ENCODE measurements at regions not wholly inside any gene's neighbourhood (a gene's known extent, or its start where the extent isn't known, plus 50 kb on each side); places are given as distances from the start of the nearest gene placed in this dataset.

DNA sequence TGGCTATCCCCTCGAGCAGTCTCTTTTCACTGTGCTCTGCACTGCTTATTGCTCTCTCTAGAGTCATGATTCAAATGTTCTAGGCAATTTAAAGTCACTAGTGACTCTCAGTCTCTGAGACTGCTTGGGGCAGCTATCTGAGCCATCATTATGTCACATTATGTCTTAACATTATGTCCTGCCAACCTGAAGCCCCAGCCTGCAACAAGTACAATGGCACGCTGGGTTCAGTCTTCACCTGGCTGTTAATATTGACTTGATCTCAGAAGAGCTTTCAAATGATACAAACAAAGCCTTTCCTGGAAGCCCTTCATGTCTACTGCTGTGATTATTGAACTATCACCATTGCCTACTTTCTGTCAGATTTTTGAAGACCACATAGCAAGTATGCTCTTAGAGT lies 128.1 kb upstream of the GRM7 start:
- Histone ChIP-seq H3K9ac (ENCODE audit: low read length in 5 of 5) (no peak overlapping the region), H3K27ac (ENCODE audit: low read depth, low read length) (no peak overlapping the region), H3K27me3 (ENCODE audit: control insufficient read depth in 5 of 5, insufficient read depth in 4 of 5, low read length in 5 of 5) (no peaks in the 10 kb centered on the region), H3K4me1 (ENCODE audit: control insufficient read depth in 5 of 5, insufficient read depth in 5 of 5, low read length in 5 of 5) (no peaks in the 10 kb centered on the region), H3K36me3 (ENCODE audit: control insufficient read depth in 5 of 5, insufficient read depth in 5 of 5, low read length in 5 of 5) (no peaks in the 10 kb centered on the region), H3K4me3 (ENCODE audit: low read depth in 1 of 5, low read length in 5 of 5) (no peak overlapping the region), H3K9me3 (ENCODE audit: control insufficient read depth in 5 of 5, low read length in 5 of 5) (no peaks in the 10 kb centered on the region)

DNA sequence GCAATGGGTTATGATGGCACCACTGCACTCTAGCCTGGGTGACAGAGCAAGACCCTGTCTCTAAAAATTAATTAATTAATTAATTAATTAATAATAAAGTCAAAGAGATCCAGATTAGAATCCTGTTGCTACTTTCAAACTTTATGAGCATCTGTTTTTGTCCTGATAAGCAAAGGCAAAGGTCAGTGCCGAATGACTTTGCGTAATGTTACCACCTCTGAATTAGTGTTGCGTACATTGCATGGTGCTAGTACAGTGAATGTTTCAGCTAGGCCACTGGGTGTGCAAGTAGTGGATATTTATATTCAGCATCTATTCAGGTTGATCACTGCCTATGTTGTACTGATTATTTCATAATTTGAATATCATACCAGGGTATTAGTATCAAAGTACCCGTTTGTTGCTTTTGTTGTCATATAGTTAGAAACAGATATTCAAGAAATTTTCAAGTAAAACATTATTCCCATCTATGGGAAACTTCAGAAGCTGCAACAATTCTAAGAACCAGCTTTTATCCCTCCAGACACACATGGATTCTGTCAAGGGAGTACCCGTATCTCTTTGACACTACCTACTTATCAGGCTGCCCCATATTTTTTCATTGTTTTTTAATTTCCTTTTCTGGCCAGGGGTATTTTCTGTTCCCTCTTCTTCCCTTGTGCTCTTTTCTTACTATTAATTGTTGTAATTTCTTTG lies 127.1 kb upstream of the GRM7 start:
- Histone ChIP-seq H3K9ac (ENCODE audit: low read length in 5 of 5) (no peak overlapping the region), H3K9me3 (ENCODE audit: control insufficient read depth in 5 of 5, low read length in 5 of 5) (no peaks in the 10 kb centered on the region), H3K4me3 (ENCODE audit: low read depth in 1 of 5, low read length in 5 of 5) (no peak overlapping the region), H3K27me3 (ENCODE audit: control insufficient read depth in 5 of 5, insufficient read depth in 4 of 5, low read length in 5 of 5) (no peaks in the 10 kb centered on the region), H3K36me3 (ENCODE audit: control insufficient read depth in 5 of 5, insufficient read depth in 5 of 5, low read length in 5 of 5) (no peaks in the 10 kb centered on the region), H3K27ac (ENCODE audit: low read depth, low read length) (no peak overlapping the region), H3K4me1 (ENCODE audit: control insufficient read depth in 5 of 5, insufficient read depth in 5 of 5, low read length in 5 of 5) (no peaks in the 10 kb centered on the region)

DNA sequence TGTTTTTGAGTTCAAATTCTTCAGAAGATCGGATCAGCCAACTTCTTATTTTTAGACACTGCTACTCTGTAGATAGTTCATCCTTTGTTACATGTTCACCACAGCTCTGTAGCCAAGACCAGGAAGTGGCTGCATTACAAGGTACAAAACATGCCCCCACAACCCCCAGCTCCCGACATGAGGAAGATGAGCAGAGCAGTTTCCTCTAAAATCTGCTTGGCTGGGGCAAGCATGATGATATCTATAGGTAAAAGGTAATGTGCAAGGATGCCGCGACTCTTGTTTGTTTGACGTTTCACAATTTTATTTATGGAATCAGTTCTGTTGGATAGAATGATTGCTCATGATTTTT lies 126.5 kb upstream of the GRM7 start:
- Histone ChIP-seq H3K4me3 (ENCODE audit: low read depth in 1 of 5, low read length in 5 of 5) (no peak overlapping the region), H3K9me3 (ENCODE audit: control insufficient read depth in 5 of 5, low read length in 5 of 5) (no peaks in the 10 kb centered on the region), H3K9ac (ENCODE audit: low read length in 5 of 5) (no peak overlapping the region), H3K36me3 (ENCODE audit: control insufficient read depth in 5 of 5, insufficient read depth in 5 of 5, low read length in 5 of 5) (no peaks in the 10 kb centered on the region), H3K27ac (ENCODE audit: low read depth, low read length) (no peak overlapping the region), H3K27me3 (ENCODE audit: control insufficient read depth in 5 of 5, insufficient read depth in 4 of 5, low read length in 5 of 5) (no peaks in the 10 kb centered on the region), H3K4me1 (ENCODE audit: control insufficient read depth in 5 of 5, insufficient read depth in 5 of 5, low read length in 5 of 5) (no peaks in the 10 kb centered on the region)

DNA sequence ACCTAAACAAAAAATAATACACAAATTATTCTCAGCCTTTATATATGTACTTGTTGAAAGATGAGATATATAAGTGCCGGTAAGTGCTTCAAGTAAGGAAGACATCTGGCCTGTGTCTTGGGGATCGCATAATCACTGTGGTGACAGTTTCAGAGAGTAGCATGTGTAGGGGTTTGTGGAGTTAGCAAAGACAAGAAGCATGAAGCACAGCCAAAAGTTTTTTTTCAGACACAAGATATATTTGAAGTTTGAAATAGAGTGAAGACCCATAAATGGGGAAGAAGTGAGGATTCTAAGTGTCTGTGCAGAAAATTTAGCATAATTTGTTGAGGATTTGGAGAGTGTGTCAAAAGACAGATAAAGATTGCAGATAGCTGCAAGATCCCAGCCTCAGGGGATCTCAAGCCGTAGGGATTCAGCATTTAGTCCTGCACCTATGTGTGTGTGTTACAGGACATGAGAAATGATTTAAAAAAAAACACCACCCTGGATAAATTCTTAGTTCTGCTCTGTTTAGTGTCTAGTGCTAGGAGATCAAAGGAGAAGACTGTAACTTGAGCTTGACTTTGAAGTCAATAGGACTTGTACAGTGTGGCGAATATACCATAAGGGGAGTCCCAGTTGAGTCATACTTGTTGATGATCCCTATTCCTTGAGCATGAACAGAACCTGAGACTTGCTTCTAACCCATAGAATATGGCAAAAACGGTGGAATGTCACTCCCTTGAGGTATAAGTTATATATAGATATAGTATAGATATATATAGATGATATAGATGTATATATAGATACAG lies 123.9 kb upstream of the GRM7 start:
- Histone ChIP-seq H3K27ac (ENCODE audit: low read depth, low read length) (no peak overlapping the region), H3K9ac (ENCODE audit: low read length in 5 of 5) (no peak overlapping the region), H3K4me1 (ENCODE audit: control insufficient read depth in 5 of 5, insufficient read depth in 5 of 5, low read length in 5 of 5) (no peaks in the 10 kb centered on the region), H3K36me3 (ENCODE audit: control insufficient read depth in 5 of 5, insufficient read depth in 5 of 5, low read length in 5 of 5) (no peaks in the 10 kb centered on the region), H3K27me3 (ENCODE audit: control insufficient read depth in 5 of 5, insufficient read depth in 4 of 5, low read length in 5 of 5) (no peaks in the 10 kb centered on the region), H3K9me3 (ENCODE audit: control insufficient read depth in 5 of 5, low read length in 5 of 5) (no peaks in the 10 kb centered on the region), H3K4me3 (ENCODE audit: low read depth in 1 of 5, low read length in 5 of 5) (no peak overlapping the region)

DNA sequence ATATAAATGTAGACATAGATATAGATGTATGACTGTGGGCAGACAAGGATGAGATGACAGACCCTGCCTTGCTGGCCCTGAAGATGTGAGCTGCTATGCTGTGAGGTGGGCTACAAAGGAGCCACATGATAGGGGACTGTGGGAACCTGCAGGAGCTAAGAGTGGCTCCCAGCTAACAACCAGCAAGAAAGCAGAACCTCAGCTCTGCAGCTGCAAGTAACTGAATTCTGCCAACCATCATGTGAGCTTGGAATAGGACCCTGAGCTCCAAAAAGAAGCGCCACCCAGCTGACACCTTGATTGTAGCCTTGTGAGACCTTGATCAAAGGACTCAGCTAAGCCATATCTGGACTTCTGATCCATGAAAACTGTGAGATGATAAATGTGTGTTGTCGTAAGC lies 123.3 kb upstream of the GRM7 start:
- Histone ChIP-seq H3K36me3 (ENCODE audit: control insufficient read depth in 5 of 5, insufficient read depth in 5 of 5, low read length in 5 of 5) (no peaks in the 10 kb centered on the region), H3K27ac (ENCODE audit: low read depth, low read length) (no peak overlapping the region), H3K4me1 (ENCODE audit: control insufficient read depth in 5 of 5, insufficient read depth in 5 of 5, low read length in 5 of 5) (no peaks in the 10 kb centered on the region), H3K4me3 (ENCODE audit: low read depth in 1 of 5, low read length in 5 of 5) (no peak overlapping the region), H3K9me3 (ENCODE audit: control insufficient read depth in 5 of 5, low read length in 5 of 5) (peaks cover 0 to 2% (median 0%) of the 10 kb centered on the region in 5 donors), H3K9ac (ENCODE audit: low read length in 5 of 5) (no peak overlapping the region), H3K27me3 (ENCODE audit: control insufficient read depth in 5 of 5, insufficient read depth in 4 of 5, low read length in 5 of 5) (peaks cover 0 to 2% (median 0%) of the 10 kb centered on the region in 5 donors)

DNA sequence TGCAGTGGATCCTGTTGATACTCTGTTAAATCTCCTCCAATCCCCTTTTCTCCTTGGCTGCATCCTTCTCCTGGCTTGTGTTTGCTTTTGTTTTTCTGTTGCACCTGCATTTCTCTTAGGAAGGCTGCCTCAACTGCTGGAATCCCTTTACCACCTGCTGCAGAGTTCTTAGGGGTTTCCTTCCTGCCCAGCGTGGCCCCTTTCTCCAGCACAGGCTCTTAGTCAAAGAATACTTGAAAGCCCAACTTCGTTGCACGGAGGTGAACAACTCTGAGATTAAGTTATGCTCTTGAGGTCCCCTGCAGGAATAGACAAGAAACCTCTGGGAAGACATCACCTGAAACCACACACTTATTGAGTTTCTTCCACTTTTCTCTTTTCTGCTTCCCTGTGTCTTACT lies 121.6 kb upstream of the GRM7 start:
- no peak overlapping the region for H3K4me3 ChIP-seq (ENCODE audit: low read depth in 1 of 5, low read length in 5 of 5)
- no peaks in the 10 kb centered on the region for H3K36me3 ChIP-seq (ENCODE audit: control insufficient read depth in 5 of 5, insufficient read depth in 5 of 5, low read length in 5 of 5)

DNA sequence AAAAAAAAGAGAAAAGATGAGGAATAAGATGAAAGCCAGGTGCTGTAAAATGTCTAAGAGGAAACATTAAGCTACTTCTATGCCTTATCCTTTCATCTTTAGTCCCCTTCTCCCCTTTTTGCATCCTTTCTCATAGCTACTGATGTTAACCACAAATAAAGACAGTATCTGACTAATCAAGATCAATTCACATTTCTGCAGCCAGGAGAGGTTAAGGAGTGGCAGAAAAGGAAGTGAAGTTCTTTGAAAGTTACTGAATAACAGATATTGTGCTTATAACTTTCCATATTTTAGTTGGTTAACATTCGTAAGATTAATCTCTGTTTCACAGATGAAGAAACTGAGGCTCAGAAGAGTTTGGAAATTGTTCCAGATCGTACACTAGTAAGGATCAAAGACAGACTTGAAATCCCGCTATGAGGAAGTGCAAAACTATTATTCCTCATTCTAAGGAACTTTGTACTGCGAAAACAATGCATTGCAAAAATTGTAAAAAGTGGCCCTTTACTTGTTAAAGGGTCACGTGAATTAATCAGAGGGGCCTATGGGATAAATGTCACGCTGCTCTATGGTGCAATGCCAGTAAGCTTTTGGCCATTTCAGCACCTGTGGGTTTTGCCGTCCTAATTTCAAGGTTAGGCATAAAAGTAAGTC lies 117.7 kb upstream of the GRM7 start:
- H3K4me1 ChIP-seq (ENCODE audit: control insufficient read depth in 5 of 5, insufficient read depth in 5 of 5, low read length in 5 of 5): no peaks in the 10 kb centered on the region
- H3K9ac ChIP-seq (ENCODE audit: low read length in 5 of 5): no peak overlapping the region
- H3K36me3 ChIP-seq (ENCODE audit: control insufficient read depth in 5 of 5, insufficient read depth in 5 of 5, low read length in 5 of 5): no peaks in the 10 kb centered on the region
- no peak overlapping the region for H3K4me3 ChIP-seq (ENCODE audit: low read depth in 1 of 5, low read length in 5 of 5)
- H3K9me3 ChIP-seq (ENCODE audit: control insufficient read depth in 5 of 5, low read length in 5 of 5): peaks cover 0 to 3% (median 0%) of the 10 kb centered on the region in 5 donors
- no peak overlapping the region for H3K27ac ChIP-seq (ENCODE audit: low read depth, low read length)
- peaks cover 0 to 2% (median 0%) of the 10 kb centered on the region in 5 donors for H3K27me3 ChIP-seq (ENCODE audit: control insufficient read depth in 5 of 5, insufficient read depth in 4 of 5, low read length in 5 of 5)

More for the DNA sequence above, 121.6 kb upstream of the GRM7 start:
- Histone ChIP-seq H3K9me3 (ENCODE audit: control insufficient read depth in 5 of 5, low read length in 5 of 5) (peaks cover 0 to 2% (median 0%) of the 10 kb centered on the region in 5 donors), H3K27me3 (ENCODE audit: control insufficient read depth in 5 of 5, insufficient read depth in 4 of 5, low read length in 5 of 5) (peaks cover 0 to 2% (median 0%) of the 10 kb centered on the region in 5 donors), H3K27ac (ENCODE audit: low read depth, low read length) (no peak overlapping the region), H3K4me1 (ENCODE audit: control insufficient read depth in 5 of 5, insufficient read depth in 5 of 5, low read length in 5 of 5) (no peaks in the 10 kb centered on the region), H3K9ac (ENCODE audit: low read length in 5 of 5) (no peak overlapping the region)

DNA sequence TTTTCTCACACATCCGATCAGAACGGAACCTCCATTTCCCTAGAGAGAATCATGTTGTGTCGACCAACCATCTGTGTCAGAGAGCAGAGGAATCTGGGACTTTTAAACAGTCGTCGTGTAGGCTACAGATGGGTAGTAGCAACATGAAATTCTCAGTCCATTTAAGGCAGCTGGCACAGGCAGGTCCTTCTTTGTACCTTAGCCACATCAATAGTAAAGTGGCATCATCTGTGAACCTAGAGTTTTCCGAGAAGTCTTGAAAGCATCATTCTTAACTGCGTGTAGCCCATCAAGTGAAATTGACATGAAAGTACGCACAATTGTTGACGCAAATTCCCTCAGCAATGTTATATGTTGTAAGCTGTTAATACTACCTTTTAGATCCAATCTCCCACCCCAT lies 114.5 kb upstream of the GRM7 start:
- Histone ChIP-seq H3K4me3 (ENCODE audit: low read depth in 1 of 5, low read length in 5 of 5) (no peak overlapping the region), H3K27ac (ENCODE audit: low read depth, low read length) (no peak overlapping the region), H3K9me3 (ENCODE audit: control insufficient read depth in 5 of 5, low read length in 5 of 5) (peaks cover 0 to 3% (median 0%) of the 10 kb centered on the region in 5 donors), H3K36me3 (ENCODE audit: control insufficient read depth in 5 of 5, insufficient read depth in 5 of 5, low read length in 5 of 5) (no peaks in the 10 kb centered on the region), H3K4me1 (ENCODE audit: control insufficient read depth in 5 of 5, insufficient read depth in 5 of 5, low read length in 5 of 5) (peaks cover 0 to 3% (median 0%) of the 10 kb centered on the region in 5 donors), H3K9ac (ENCODE audit: low read length in 5 of 5) (no peak overlapping the region), H3K27me3 (ENCODE audit: control insufficient read depth in 5 of 5, insufficient read depth in 4 of 5, low read length in 5 of 5) (peaks cover 0 to 2% (median 0%) of the 10 kb centered on the region in 5 donors)

DNA sequence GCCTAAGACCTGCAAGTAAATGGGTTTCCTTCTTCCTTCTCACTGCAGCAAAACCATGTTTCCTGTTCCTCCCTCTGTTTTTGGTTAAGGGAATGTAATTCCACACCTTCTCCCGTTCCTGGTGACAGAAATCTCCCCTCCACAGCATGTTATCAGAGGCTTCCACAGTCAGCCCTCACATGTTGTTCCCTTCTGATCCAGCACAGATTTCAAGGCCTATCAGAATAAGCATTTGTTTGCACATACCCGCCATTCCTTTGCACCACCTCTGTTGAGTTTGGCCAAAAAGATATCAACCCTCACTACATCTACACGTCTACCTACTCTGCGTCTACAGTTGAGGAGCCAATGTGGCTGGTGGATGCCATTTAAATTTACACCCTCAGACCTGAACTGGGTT lies 113.9 kb upstream of the GRM7 start:
- Histone ChIP-seq H3K27me3 (ENCODE audit: control insufficient read depth in 5 of 5, insufficient read depth in 4 of 5, low read length in 5 of 5) (peaks cover 0 to 2% (median 0%) of the 10 kb centered on the region in 5 donors), H3K36me3 (ENCODE audit: control insufficient read depth in 5 of 5, insufficient read depth in 5 of 5, low read length in 5 of 5) (no peaks in the 10 kb centered on the region), H3K4me1 (ENCODE audit: control insufficient read depth in 5 of 5, insufficient read depth in 5 of 5, low read length in 5 of 5) (peaks cover 0 to 3% (median 0%) of the 10 kb centered on the region in 5 donors), H3K9ac (ENCODE audit: low read length in 5 of 5) (no peak overlapping the region), H3K4me3 (ENCODE audit: low read depth in 1 of 5, low read length in 5 of 5) (no peak overlapping the region), H3K9me3 (ENCODE audit: control insufficient read depth in 5 of 5, low read length in 5 of 5) (peaks cover 0 to 3% (median 0%) of the 10 kb centered on the region in 5 donors), H3K27ac (ENCODE audit: low read depth, low read length) (no peak overlapping the region)

DNA sequence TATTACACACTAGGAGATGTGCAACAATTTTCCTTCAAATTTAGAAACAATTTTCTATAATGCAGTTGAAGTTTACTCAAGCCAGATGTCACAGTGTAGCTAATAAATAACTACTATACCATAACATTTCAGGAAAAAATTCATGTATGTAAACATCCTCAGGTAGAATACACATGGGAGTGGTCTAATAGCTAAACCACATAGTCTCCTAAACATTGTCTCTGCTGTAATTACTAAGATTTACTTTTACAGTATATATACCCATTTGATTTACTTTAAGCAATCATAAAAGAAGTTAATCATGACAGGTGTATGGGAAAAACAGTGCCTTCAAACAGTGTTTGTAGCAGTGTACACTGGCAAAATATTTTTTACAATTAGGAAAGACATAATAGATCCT lies 110.1 kb upstream of the GRM7 start:
- peaks cover 0 to 11% (median 2%) of the 10 kb centered on the region in 5 donors for H3K9me3 ChIP-seq (ENCODE audit: control insufficient read depth in 5 of 5, low read length in 5 of 5)
- no peak overlapping the region for H3K4me3 ChIP-seq (ENCODE audit: low read depth in 1 of 5, low read length in 5 of 5)
- H3K27ac ChIP-seq (ENCODE audit: low read depth, low read length): no peak overlapping the region
- H3K27me3 ChIP-seq (ENCODE audit: control insufficient read depth in 5 of 5, insufficient read depth in 4 of 5, low read length in 5 of 5): no peaks in the 10 kb centered on the region
- H3K36me3 ChIP-seq (ENCODE audit: control insufficient read depth in 5 of 5, insufficient read depth in 5 of 5, low read length in 5 of 5): no peaks in the 10 kb centered on the region
- no peak overlapping the region for H3K9ac ChIP-seq (ENCODE audit: low read length in 5 of 5)
- peaks cover 0 to 3% (median 0%) of the 10 kb centered on the region in 5 donors for H3K4me1 ChIP-seq (ENCODE audit: control insufficient read depth in 5 of 5, insufficient read depth in 5 of 5, low read length in 5 of 5)
